ENCODE measurements at regions not wholly inside any gene's neighbourhood (a gene's known extent, or its start where the extent isn't known, plus 50 kb on each side); places are given as distances from the start of the nearest gene placed in this dataset.
A peak's percentile ranks its signal among the peaks of the same experiment; 100 is the strongest.
"Not testable (repeated sequence)": the region's sequence is repeated elsewhere in the genome, so short reads cannot be mapped to it uniquely, and the experiment has no call there.

GRCh38 chr6:26275663-26276062 lies 89.3 kb upstream of the BTN3A2 start:
- H3K4me2 ChIP-seq (ENCODE audit: low read depth, low read length, poor library complexity, severe bottlenecking), result no peak overlapping the region

GRCh38 chr6:26276841-26277648 lies 88.0 kb upstream of the BTN3A2 start:
- H3K9ac ChIP-seq (ENCODE audit: low read depth, low read length, poor library complexity, severe bottlenecking), result no peak overlapping the region
- no peaks in the 10 kb centered on the region for H3K79me2 ChIP-seq (ENCODE audit: insufficient read depth, low read length)
- no peaks in the 10 kb centered on the region for H3K9me2 ChIP-seq (replicated peaks; ENCODE audit: low read depth, low read length)
- peaks cover 4% of the 10 kb centered on the region for H3F3A ChIP-seq (ENCODE audit: low read depth)
- TF ChIP-seq EZH2phosphoT487 (IDR thresholded peaks at IDR 0.05; ENCODE audit: borderline replicate concordance) (no peak), CTCF (conservative IDR thresholded peaks at IDR 0.05; ENCODE audit: low read length) (no peak)
- H2AFZ ChIP-seq (ENCODE audit: low read length), result no peak overlapping the region
- no peaks in the 10 kb centered on the region for H3K27me3 ChIP-seq (ENCODE audit: insufficient read depth, low read length, poor library complexity, severe bottlenecking)
- H3K9me3 ChIP-seq (ENCODE audit: insufficient read depth, low read depth, low read length), result no peaks in the 10 kb centered on the region
- H3K4me1 ChIP-seq (ENCODE audit: insufficient read depth, low read length, poor library complexity, severe bottlenecking), result peaks cover 23% of the 10 kb centered on the region
- no peak overlapping the region for H3K4me3 ChIP-seq (ENCODE audit: low read length, poor library complexity, severe bottlenecking)
- no peaks in the 10 kb centered on the region for H4K20me1 ChIP-seq (ENCODE audit: insufficient read depth, low read length, poor library complexity, severe bottlenecking)
- no peaks in the 10 kb centered on the region for H3K36me3 ChIP-seq (ENCODE audit: insufficient read depth, low read length)
- H3K4me2 ChIP-seq (ENCODE audit: low read depth, low read length, poor library complexity, severe bottlenecking), result no peak overlapping the region

More at GRCh38 chr6:26275663-26276062, 89.3 kb upstream of the BTN3A2 start:
- Histone ChIP-seq H2AFZ (ENCODE audit: low read length) (no peak overlapping the region), H3K9me3 (ENCODE audit: insufficient read depth, low read depth, low read length) (no peaks in the 10 kb centered on the region), H3K4me1 (ENCODE audit: insufficient read depth, low read length, poor library complexity, severe bottlenecking) (peaks cover 19% of the 10 kb centered on the region), H3K9me2 (replicated peaks; ENCODE audit: low read depth, low read length) (no peaks in the 10 kb centered on the region), H3K4me3 (ENCODE audit: low read length, poor library complexity, severe bottlenecking) (no peak overlapping the region), H3K79me2 (ENCODE audit: insufficient read depth, low read length) (no peaks in the 10 kb centered on the region), H3K27me3 (ENCODE audit: insufficient read depth, low read length, poor library complexity, severe bottlenecking) (no peaks in the 10 kb centered on the region), H4K20me1 (ENCODE audit: insufficient read depth, low read length, poor library complexity, severe bottlenecking) (no peaks in the 10 kb centered on the region), H3K36me3 (ENCODE audit: insufficient read depth, low read length) (no peaks in the 10 kb centered on the region), H3F3A (ENCODE audit: low read depth) (peaks cover 8% of the 10 kb centered on the region), H3K9ac (ENCODE audit: low read depth, low read length, poor library complexity, severe bottlenecking) (peak overlapping the region; percentile 97)
- TF ChIP-seq EZH2phosphoT487 (IDR thresholded peaks at IDR 0.05; ENCODE audit: borderline replicate concordance), result no peak

GRCh38 chr6:26278536-26278935 lies 86.5 kb upstream of the BTN3A2 start:
- no peak overlapping the region for H2AFZ ChIP-seq (ENCODE audit: low read length)
- peaks cover 20% of the 10 kb centered on the region for H3K4me1 ChIP-seq (ENCODE audit: insufficient read depth, low read length, poor library complexity, severe bottlenecking)
- H3K36me3 ChIP-seq (ENCODE audit: insufficient read depth, low read length), result no peaks in the 10 kb centered on the region
- H3K9me2 ChIP-seq (replicated peaks; ENCODE audit: low read depth, low read length), result no peaks in the 10 kb centered on the region
- no peaks in the 10 kb centered on the region for H3K27me3 ChIP-seq (ENCODE audit: insufficient read depth, low read length, poor library complexity, severe bottlenecking)
- TF ChIP-seq CTCF (conservative IDR thresholded peaks at IDR 0.05; ENCODE audit: low read length) (no peak), EZH2phosphoT487 (IDR thresholded peaks at IDR 0.05; ENCODE audit: borderline replicate concordance) (no peak)
- no peaks in the 10 kb centered on the region for H4K20me1 ChIP-seq (ENCODE audit: insufficient read depth, low read length, poor library complexity, severe bottlenecking)
- H3F3A ChIP-seq (ENCODE audit: low read depth), result no peaks in the 10 kb centered on the region
- no peak overlapping the region for H3K4me3 ChIP-seq (ENCODE audit: low read length, poor library complexity, severe bottlenecking)
- no peak overlapping the region for H3K4me2 ChIP-seq (ENCODE audit: low read depth, low read length, poor library complexity, severe bottlenecking)
- peaks cover 8% of the 10 kb centered on the region for H3K79me2 ChIP-seq (ENCODE audit: insufficient read depth, low read length)
- H3K9ac ChIP-seq (ENCODE audit: low read depth, low read length, poor library complexity, severe bottlenecking), result no peak overlapping the region
- H3K9me3 ChIP-seq (ENCODE audit: insufficient read depth, low read depth, low read length), result no peaks in the 10 kb centered on the region

GRCh38 chr6:26279371-26279770 lies 85.6 kb upstream of the BTN3A2 start:
- not testable (repeated sequence) for H3K4me2 ChIP-seq (ENCODE audit: low read depth, low read length, poor library complexity, severe bottlenecking); H3F3A ChIP-seq (ENCODE audit: low read depth); H3K9me3 ChIP-seq (ENCODE audit: insufficient read depth, low read depth, low read length); H3K9me2 ChIP-seq (replicated peaks; ENCODE audit: low read depth, low read length); H4K20me1 ChIP-seq (ENCODE audit: insufficient read depth, low read length, poor library complexity, severe bottlenecking); H3K36me3 ChIP-seq (ENCODE audit: insufficient read depth, low read length); H3K9ac ChIP-seq (ENCODE audit: low read depth, low read length, poor library complexity, severe bottlenecking); H3K4me3 ChIP-seq (ENCODE audit: low read length, poor library complexity, severe bottlenecking); H2AFZ ChIP-seq (ENCODE audit: low read length); H3K27me3 ChIP-seq (ENCODE audit: insufficient read depth, low read length, poor library complexity, severe bottlenecking)
- Histone ChIP-seq H3K79me2 (ENCODE audit: insufficient read depth, low read length) (peaks cover 11% of the 10 kb centered on the region), H3K4me1 (ENCODE audit: insufficient read depth, low read length, poor library complexity, severe bottlenecking) (peaks cover 20% of the 10 kb centered on the region)
